Globus pallidus (tissue), 1 donor: ENCODE measurements at regions not wholly inside any gene's neighbourhood (a gene's known extent, or its start where the extent isn't known, plus 50 kb on each side); places are given as distances from the start of the nearest gene placed in this dataset.
"Not testable (repeated sequence)": the region's sequence is repeated elsewhere in the genome, so short reads cannot be mapped to it uniquely, and the experiment has no call there.

Source experiments
- DNase-seq: peaks from one replicate; pipeline ENCODE4 v3.0.0-alpha.2; 2015; ENCODE audit warnings: low spot score

GRCh38 chr14:71783088-71783487, 149.1 kb upstream of the RGS6 start:
- no peak for DNase-seq

GRCh38 chr14:71783786-71784185, 148.4 kb upstream of the RGS6 start:
- no peak for DNase-seq

- no peak for DNase-seq
Measured at GRCh38 chr14:71789005-71789404, 143.2 kb upstream of the RGS6 start.

- no peak for DNase-seq
Measured at GRCh38 chr14:71799841-71800240, 132.4 kb upstream of the RGS6 start.

GRCh38 chr14:71800878-71801277, 131.4 kb upstream of the RGS6 start:
- no peak for DNase-seq

- no peak for DNase-seq
Measured at GRCh38 chr14:71803539-71804260, 128.5 kb upstream of the RGS6 start.

- DNase-seq = no peak
Measured at GRCh38 chr14:71804992-71805391, 127.2 kb upstream of the RGS6 start.

- not testable (repeated sequence) for DNase-seq
Measured at GRCh38 chr14:71807049-71807448, 125.2 kb upstream of the RGS6 start.

GRCh38 chr14:71810800-71811199, 121.4 kb upstream of the RGS6 start:
- DNase-seq = not testable (repeated sequence)

- DNase-seq = no peak
Measured at GRCh38 chr14:71812693-71813092, 119.5 kb upstream of the RGS6 start.

GRCh38 chr14:71815110-71815509, 117.1 kb upstream of the RGS6 start:
- no peak for DNase-seq

- DNase-seq = no peak
Measured at GRCh38 chr14:71824816-71825215, 107.4 kb upstream of the RGS6 start.

GRCh38 chr14:71833476-71833875, 98.8 kb upstream of the RGS6 start:
- no peak for DNase-seq

GRCh38 chr14:71834284-71835204, 97.7 kb upstream of the RGS6 start:
- no peak for DNase-seq

GRCh38 chr14:71852181-71852580, 80.0 kb upstream of the RGS6 start:
- DNase-seq = no peak

- peak; percentile 13 for DNase-seq
Measured at GRCh38 chr14:71855399-71856036, 76.7 kb upstream of the RGS6 start.

GRCh38 chr14:71856199-71856919, 75.9 kb upstream of the RGS6 start:
- DNase-seq = no peak

- DNase-seq = no peak
Measured at GRCh38 chr14:71863049-71863448, 69.2 kb upstream of the RGS6 start.

GRCh38 chr14:71863766-71864165, 68.5 kb upstream of the RGS6 start:
- DNase-seq = no peak
